ENCODE measurements at regions not wholly inside any gene's neighbourhood (a gene's known extent, or its start where the extent isn't known, plus 50 kb on each side); places are given as distances from the start of the nearest gene placed in this dataset.

DNA sequence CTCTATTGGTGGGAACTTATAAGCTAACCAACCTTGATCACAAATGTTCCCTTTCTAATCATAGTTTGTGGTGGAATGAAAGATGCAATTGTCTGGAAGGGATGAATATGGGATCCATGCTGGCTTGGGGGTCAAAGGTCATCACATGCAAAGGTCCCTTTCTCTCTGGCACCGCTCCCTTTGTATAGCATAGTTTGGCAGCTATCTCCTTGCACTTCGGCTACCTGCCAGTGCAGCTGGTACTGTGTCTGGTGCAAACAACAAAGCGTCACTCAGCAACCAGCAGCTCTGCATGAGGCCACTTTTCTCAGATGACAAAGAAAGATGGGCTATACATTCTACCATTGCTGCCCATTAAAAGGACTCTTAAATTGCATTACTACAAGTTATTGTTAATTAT lies 188.2 kb upstream of the NFIA start:
- Mint-ChIP-seq H3K27me3 (peaks cover 2% of the 10 kb centered on the region), H3K27ac (no peak overlapping the region), H3K36me3 (ENCODE audit: low read depth) (no peaks in the 10 kb centered on the region), H3K4me3 (no peak overlapping the region), H3K4me1 (no peaks in the 10 kb centered on the region), H3K9me3 (no peaks in the 10 kb centered on the region)
- POLR2A ChIA-PET, result no interaction called here
- DNase-seq, result no peak
- CTCF ChIA-PET, result no interaction called here
- ATAC-seq (ENCODE audit: low read depth), result no peak
- intact Hi-C loops (cut with micrococcal nuclease), result no loop called here
- TF ChIP-seq, protein P1, sequence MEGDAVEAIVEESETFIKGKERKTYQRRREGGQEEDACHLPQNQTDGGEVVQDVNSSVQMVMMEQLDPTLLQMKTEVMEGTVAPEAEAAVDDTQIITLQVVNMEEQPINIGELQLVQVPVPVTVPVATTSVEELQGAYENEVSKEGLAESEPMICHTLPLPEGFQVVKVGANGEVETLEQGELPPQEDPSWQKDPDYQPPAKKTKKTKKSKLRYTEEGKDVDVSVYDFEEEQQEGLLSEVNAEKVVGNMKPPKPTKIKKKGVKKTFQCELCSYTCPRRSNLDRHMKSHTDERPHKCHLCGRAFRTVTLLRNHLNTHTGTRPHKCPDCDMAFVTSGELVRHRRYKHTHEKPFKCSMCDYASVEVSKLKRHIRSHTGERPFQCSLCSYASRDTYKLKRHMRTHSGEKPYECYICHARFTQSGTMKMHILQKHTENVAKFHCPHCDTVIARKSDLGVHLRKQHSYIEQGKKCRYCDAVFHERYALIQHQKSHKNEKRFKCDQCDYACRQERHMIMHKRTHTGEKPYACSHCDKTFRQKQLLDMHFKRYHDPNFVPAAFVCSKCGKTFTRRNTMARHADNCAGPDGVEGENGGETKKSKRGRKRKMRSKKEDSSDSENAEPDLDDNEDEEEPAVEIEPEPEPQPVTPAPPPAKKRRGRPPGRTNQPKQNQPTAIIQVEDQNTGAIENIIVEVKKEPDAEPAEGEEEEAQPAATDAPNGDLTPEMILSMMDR (IDR thresholded peaks at IDR 0.05), result no peak

DNA sequence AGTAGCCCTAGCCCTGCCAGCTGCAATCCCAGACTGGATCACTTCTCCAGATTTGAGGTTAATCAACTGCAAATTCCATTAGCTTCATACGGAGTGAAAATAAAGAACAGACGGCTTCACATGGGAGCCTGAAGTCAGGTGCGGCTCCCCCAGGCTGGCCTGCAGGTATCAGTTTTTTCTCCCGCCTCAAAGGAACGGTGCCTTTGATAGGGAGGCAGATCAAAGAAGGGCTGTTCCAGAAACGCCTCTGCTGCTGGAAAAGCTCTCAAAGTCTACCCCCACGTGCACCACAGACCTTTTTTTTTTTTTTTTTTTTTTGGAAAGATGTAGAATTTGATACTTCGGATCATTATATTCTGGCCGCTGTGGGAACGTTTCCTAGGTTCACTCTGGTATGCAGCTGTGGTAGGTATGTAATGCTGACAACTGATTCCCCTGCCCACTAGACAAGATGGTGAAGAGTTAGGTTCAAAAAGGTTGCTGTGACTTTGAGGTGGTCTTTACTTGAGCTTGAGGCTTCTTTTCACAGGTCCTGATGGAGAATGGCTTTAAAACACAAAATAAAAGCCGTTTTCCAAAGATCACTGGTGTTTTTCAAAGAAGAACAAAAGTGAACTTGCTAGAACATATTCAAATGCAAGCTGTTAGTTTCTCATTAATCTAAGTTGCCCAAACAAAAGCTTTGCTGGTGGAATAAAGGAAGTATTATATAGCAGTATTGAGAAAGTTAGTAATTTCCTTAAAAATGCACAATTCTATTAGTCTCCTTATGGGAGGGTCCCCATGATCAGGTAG lies 189.0 kb upstream of the NFIA start:
- no peak for ATAC-seq (ENCODE audit: low read depth)
- DNase-seq, result no peak
- POLR2A ChIA-PET, result no interaction called here
- CTCF ChIA-PET, result no interaction called here
- no peak overlapping the region for H3K27ac Mint-ChIP-seq
- H3K36me3 Mint-ChIP-seq (ENCODE audit: low read depth), result no peaks in the 10 kb centered on the region
- TF ChIP-seq, protein P1 (IDR thresholded peaks at IDR 0.05), result no peak
- H3K27me3 Mint-ChIP-seq, result peaks cover 2% of the 10 kb centered on the region
- H3K9me3 Mint-ChIP-seq, result no peaks in the 10 kb centered on the region
- H3K4me1 Mint-ChIP-seq, result no peaks in the 10 kb centered on the region
- no peak overlapping the region for H3K4me3 Mint-ChIP-seq
- intact Hi-C loops (cut with micrococcal nuclease), result no loop called here

DNA sequence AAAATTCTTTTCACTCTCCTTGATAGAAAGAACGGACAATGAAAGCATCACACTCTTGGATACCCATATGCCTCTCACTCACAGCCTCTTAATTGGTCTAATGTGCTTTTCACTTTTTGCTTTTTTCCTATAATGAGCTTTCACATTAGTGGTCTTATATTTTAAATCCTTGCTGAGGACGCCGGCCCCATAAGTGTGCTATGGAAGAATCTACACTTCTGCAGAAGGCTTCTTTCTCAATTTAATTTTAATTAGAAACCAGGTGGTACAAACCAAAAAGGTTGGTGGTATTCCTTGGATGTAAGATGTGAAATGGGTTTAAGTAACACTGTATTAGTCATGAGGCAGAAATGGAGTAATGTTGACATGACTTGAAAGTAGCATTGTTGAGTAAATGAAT lies 190.6 kb upstream of the NFIA start:
- Mint-ChIP-seq H3K27ac (no peak overlapping the region), H3K4me1 (no peaks in the 10 kb centered on the region), H3K4me3 (no peak overlapping the region), H3K27me3 (peaks cover 2% of the 10 kb centered on the region), H3K36me3 (ENCODE audit: low read depth) (no peaks in the 10 kb centered on the region), H3K9me3 (no peaks in the 10 kb centered on the region)
- ATAC-seq (ENCODE audit: low read depth) (no peak), DNase-seq (no peak)
- POLR2A ChIA-PET, result no interaction called here
- TF ChIP-seq, protein P1 (IDR thresholded peaks at IDR 0.05), result no peak
- intact Hi-C loops (cut with micrococcal nuclease), result no loop called here
- CTCF ChIA-PET, result no interaction called here

DNA sequence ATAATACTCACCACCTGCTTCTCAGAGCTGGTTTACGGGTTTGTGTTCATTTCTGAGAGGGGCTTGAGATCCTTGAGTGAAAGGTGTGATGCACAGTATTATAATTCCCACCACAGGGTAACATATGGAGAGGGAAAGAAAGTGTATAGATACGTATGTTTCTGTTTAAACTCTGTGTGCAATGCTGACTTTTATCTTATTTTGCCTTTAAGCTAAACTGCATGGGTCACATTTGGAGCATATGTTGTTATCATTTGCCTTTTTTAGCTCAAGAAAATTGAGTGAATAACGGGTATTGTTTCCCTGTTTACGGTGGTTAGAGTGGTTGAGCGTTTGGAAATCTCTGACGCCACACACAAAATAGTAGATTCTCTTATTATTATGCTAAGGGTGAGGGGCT lies 191.1 kb upstream of the NFIA start:
- TF ChIP-seq, protein P1 (IDR thresholded peaks at IDR 0.05), result no peak
- DNase-seq, result no peak
- H3K27ac Mint-ChIP-seq, result no peak overlapping the region
- ChIA-PET POLR2A (no interaction called here), CTCF (no interaction called here)
- no peaks in the 10 kb centered on the region for H3K4me1 Mint-ChIP-seq
- peaks cover 2% of the 10 kb centered on the region for H3K27me3 Mint-ChIP-seq
- H3K4me3 Mint-ChIP-seq, result no peak overlapping the region
- intact Hi-C loops (cut with micrococcal nuclease), result no loop called here
- H3K36me3 Mint-ChIP-seq (ENCODE audit: low read depth), result no peaks in the 10 kb centered on the region
- H3K9me3 Mint-ChIP-seq, result no peaks in the 10 kb centered on the region
- no peak for ATAC-seq (ENCODE audit: low read depth)

DNA sequence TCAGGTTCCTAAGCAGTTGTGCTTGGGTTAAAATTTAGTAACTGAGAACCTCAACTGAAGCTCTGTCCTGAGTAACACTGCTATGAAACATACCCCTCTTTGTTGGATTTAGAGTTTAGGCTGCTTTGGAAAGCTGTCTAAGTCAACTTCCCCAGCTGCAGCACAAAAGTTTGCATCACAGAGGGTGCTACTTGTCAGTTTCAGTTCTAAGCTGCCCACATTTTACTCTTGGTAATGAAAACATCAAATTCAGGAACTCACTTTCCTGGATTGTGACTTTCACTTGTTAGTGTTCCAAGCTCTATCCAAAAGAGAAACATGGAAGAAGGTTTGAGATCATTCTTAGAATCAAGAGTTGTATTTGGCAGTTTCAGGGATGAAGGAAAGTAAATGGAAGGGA lies 191.7 kb upstream of the NFIA start:
- intact Hi-C loops (cut with micrococcal nuclease), result no loop called here
- ATAC-seq (ENCODE audit: low read depth), result no peak
- H3K27me3 Mint-ChIP-seq, result peaks cover 2% of the 10 kb centered on the region
- TF ChIP-seq, protein P1 (IDR thresholded peaks at IDR 0.05), result no peak
- DNase-seq, result no peak
- H3K36me3 Mint-ChIP-seq (ENCODE audit: low read depth), result no peaks in the 10 kb centered on the region
- POLR2A ChIA-PET, result no interaction called here
- no peaks in the 10 kb centered on the region for H3K9me3 Mint-ChIP-seq
- H3K4me3 Mint-ChIP-seq, result no peak overlapping the region
- H3K4me1 Mint-ChIP-seq, result no peaks in the 10 kb centered on the region
- no peak overlapping the region for H3K27ac Mint-ChIP-seq
- CTCF ChIA-PET, result no interaction called here
